H1 (cell line): ENCODE measurements at regions not wholly inside any gene's neighbourhood (a gene's known extent, or its start where the extent isn't known, plus 50 kb on each side); places are given as distances from the start of the nearest gene placed in this dataset.

ENCODE experiments used
- CTCF ChIA-PET: fragments of 300-600 bp; sonication (Branson Sonifier 250); formaldehyde crosslinking; loops from one replicate; lab custom pipeline; 2021; ENCODE audit not compliant: partially characterized antibody; lab: Charles Lee
- POLR2A ChIA-PET: fragments of 300-600 bp; sonication (Branson Sonifier 250); formaldehyde crosslinking; loops from one replicate; lab custom pipeline; 2021; ENCODE audit warnings: inconsistent platforms; ENCODE audit not compliant: partially characterized antibody; lab: Charles Lee
- DNase-seq, 2 experiments: peaks; one replicate each; pipeline versions ENCODE4 v3.0.0 to v3.0.0-alpha.2; 2010 to 2022; ENCODE audit warnings: low spot score in 2 of 2, low read depth in 1 of 2, mixed read lengths in 1 of 2
- FAIRE-seq: peaks from 2 replicates; lab custom pipeline; 2011; peaks lifted over from hg19 to GRCh38; lab: Jason Lieb, UNC
- H2AFZ ChIP-seq: 2 replicates; pipeline ENCODE4 v1.8.1; 2012; ENCODE audit warnings: low read length, inconsistent platforms
- H2AK5ac ChIP-seq: 2 replicates; pipeline ENCODE4 v1.6.1; 2013; ENCODE audit warnings: low read depth, low read length
- H2BK120ac ChIP-seq: replicated peaks from 2 replicates; pipeline ENCODE3; 2013; ENCODE audit warnings: low read depth, low read length, inconsistent platforms
- H2BK12ac ChIP-seq: 2 replicates; pipeline ENCODE4 v1.6.1; 2013; ENCODE audit warnings: low read depth, low read length
- H2BK15ac ChIP-seq: 2 replicates; pipeline ENCODE4 v1.6.1; 2013; ENCODE audit warnings: low read length
- H2BK20ac ChIP-seq: 2 replicates; pipeline ENCODE4 v1.6.1; 2013; ENCODE audit warnings: low read length
- H2BK5ac ChIP-seq: 2 replicates; pipeline ENCODE4 v1.6.1; 2013; ENCODE audit warnings: low read depth, low read length
- H3K14ac ChIP-seq: 2 replicates; pipeline ENCODE4 v1.6.1; 2013; ENCODE audit warnings: inconsistent platforms; ENCODE audit not compliant: insufficient read length
- H3K18ac ChIP-seq: 2 replicates; pipeline ENCODE4 v1.6.1; 2013; ENCODE audit warnings: low read length; ENCODE audit errors: extremely low read depth
- H3K23ac ChIP-seq: 2 replicates; pipeline ENCODE4 v1.6.1; 2013; ENCODE audit warnings: inconsistent platforms; ENCODE audit not compliant: insufficient read length
- H3K23me2 ChIP-seq: 2 replicates; pipeline ENCODE4 v1.6.1; 2013; ENCODE audit warnings: low read depth, low read length
- H3K27ac ChIP-seq: 2 replicates; pipeline ENCODE4 v1.6.1; 2011; ENCODE audit warnings: low read depth, low read length, inconsistent platforms
- H3K27me3 ChIP-seq, 4 experiments: replicated peaks in 1 of 4; 1 replicate in 1 of 4; 2 replicates in 3 of 4; pipeline versions ENCODE4 v1.6.1 to v1.8.1; 2011 to 2013; ENCODE audit warnings: low read length in 3 of 4, mild to moderate bottlenecking in 3 of 4, inconsistent platforms in 2 of 4, mixed read lengths in 2 of 4, moderate library complexity in 1 of 4; ENCODE audit not compliant: control insufficient read depth in 3 of 4, insufficient read depth in 3 of 4; ENCODE audit errors: extremely low read depth in 1 of 4
- H3K36me3 ChIP-seq, 4 experiments: 2 replicates each; pipeline versions ENCODE4 v1.6.1 to v1.8.1; 2011 to 2013; ENCODE audit warnings: mild to moderate bottlenecking in 4 of 4, low read length in 3 of 4, moderate library complexity in 2 of 4, control low read depth in 1 of 4, inconsistent platforms in 1 of 4; ENCODE audit not compliant: insufficient read depth in 4 of 4, control insufficient read depth in 2 of 4
- H3K4ac ChIP-seq: replicated peaks from 2 replicates; pipeline ENCODE3; 2013; ENCODE audit warnings: low read length, low read depth, mixed read lengths, inconsistent platforms; ENCODE audit not compliant: insufficient read length
- H3K4me1 ChIP-seq, 4 experiments: replicated peaks in 1 of 4; 1 replicate in 1 of 4; 2 replicates in 3 of 4; pipeline versions ENCODE4 v1.6.1 to v1.8.1; 2011 to 2013; ENCODE audit warnings: low read length in 3 of 4, inconsistent platforms in 2 of 4, mixed read lengths in 1 of 4; ENCODE audit not compliant: insufficient read depth in 4 of 4, control insufficient read depth in 3 of 4
- H3K4me2 ChIP-seq, 2 experiments: 2 replicates each; pipeline versions ENCODE4 v1.6.1 to v1.8.1; 2011 to 2013; ENCODE audit warnings: low read depth in 2 of 2, low read length in 2 of 2, control low read depth in 1 of 2, inconsistent platforms in 1 of 2, mild to moderate bottlenecking in 1 of 2; ENCODE audit not compliant: insufficient read depth in 1 of 2
- H3K4me3 ChIP-seq, 4 experiments: fragments of 200-600, 300-600 bp in 1 of 4; sonication (generic), shearing (Covaris generic), sonication (Bioruptor Twin) in 1 of 4; 2 replicates each; pipeline versions ENCODE4 v1.5.1 to v1.8.1; 2011 to 2016; ENCODE audit warnings: low read length in 4 of 4, low read depth in 3 of 4, control low read depth in 2 of 4, inconsistent platforms in 2 of 4, mild to moderate bottlenecking in 2 of 4, mixed read lengths in 1 of 4, moderate library complexity in 1 of 4; ENCODE audit not compliant: insufficient read depth in 2 of 4; ENCODE audit errors: extremely low read depth in 1 of 4
- H3K56ac ChIP-seq: replicated peaks from 2 replicates; pipeline ENCODE3; 2013; ENCODE audit warnings: low read depth, mild to moderate bottlenecking, mixed read lengths, low read length, inconsistent platforms; ENCODE audit not compliant: insufficient read length
- H3K79me1 ChIP-seq: 2 replicates; pipeline ENCODE4 v1.6.1; 2013; ENCODE audit warnings: low read depth, low read length, control low read depth
- H3K79me2 ChIP-seq, 2 experiments: 2 replicates each; pipeline versions ENCODE4 v1.6.1 to v1.8.1; 2012 to 2013; ENCODE audit warnings: low read length in 2 of 2, mild to moderate bottlenecking in 2 of 2, inconsistent platforms in 1 of 2; ENCODE audit not compliant: insufficient read depth in 2 of 2, control insufficient read depth in 1 of 2
- H3K9ac ChIP-seq, 4 experiments: replicated peaks in 1 of 4; 1 replicate in 1 of 4; 2 replicates in 3 of 4; pipeline versions ENCODE4 v1.6.1 to v1.8.1; 2011 to 2013; ENCODE audit warnings: low read depth in 3 of 4, low read length in 3 of 4, control low read depth in 2 of 4, mild to moderate bottlenecking in 2 of 4, moderate library complexity in 2 of 4, inconsistent platforms in 1 of 4; ENCODE audit errors: extremely low read depth in 1 of 4
- H3K9me3 ChIP-seq, 2 experiments: 2 replicates each; pipeline versions ENCODE4 v1.6.1 to v1.8.1; 2012 to 2013; ENCODE audit warnings: mild to moderate bottlenecking in 2 of 2, moderate library complexity in 2 of 2, control low read depth in 1 of 2, inconsistent platforms in 1 of 2, low read depth in 1 of 2, low read length in 1 of 2, mixed read lengths in 1 of 2; ENCODE audit not compliant: insufficient read depth in 2 of 2
- H4K20me1 ChIP-seq, 2 experiments: replicated peaks in 1 of 2; 2 replicates each; pipeline versions ENCODE3 to v1.8.1; 2011 to 2013; ENCODE audit warnings: inconsistent platforms in 2 of 2, low read length in 2 of 2, mild to moderate bottlenecking in 1 of 2; ENCODE audit not compliant: insufficient read depth in 2 of 2, control insufficient read depth in 1 of 2
- H4K5ac ChIP-seq: 2 replicates; pipeline ENCODE4 v1.6.1; 2013; ENCODE audit warnings: low read length, low read depth, mixed read lengths, inconsistent platforms; ENCODE audit not compliant: insufficient read length
- H4K8ac ChIP-seq: 2 replicates; pipeline ENCODE4 v1.8.0; 2013; ENCODE audit warnings: mild to moderate bottlenecking, moderate library complexity, low read length, inconsistent platforms; ENCODE audit not compliant: insufficient read depth; ENCODE audit errors: extremely low read depth
- H4K91ac ChIP-seq: replicated peaks from 2 replicates; pipeline ENCODE3; 2013; ENCODE audit warnings: low read length, mixed read lengths, inconsistent platforms; ENCODE audit not compliant: insufficient read length
- CBX5 ChIP-seq: fragments of 300-800, 300-1000 bp; sonication (generic); IDR thresholded peaks from 2 replicates; pipeline ENCODE4 v1.7.1; 2016; ENCODE audit warnings: antibody characterized with exemption, low read length, low read depth
- WGBS, 2 experiments: shearing (Covaris generic) in 1 of 2; methylation state at CpG; one replicate each; pipeline versions ENCODE4 v1.1.6 to v1.1.7; 2013 to 2015; ENCODE audit warnings: low lambda C conversion rate in 2 of 2, mixed read lengths in 2 of 2, inconsistent platforms in 1 of 2, low coverage in 1 of 2, missing lambda C conversion rate in 1 of 2; ENCODE audit not compliant: insufficient replicate concordance in 2 of 2, insufficient coverage in 1 of 2, insufficient read length in 1 of 2; ENCODE audit errors: extremely low coverage in 1 of 2, missing lambda C conversion rate in 1 of 2; 5-methylcytosine and 5-hydroxymethylcytosine counted together

GRCh38 chr1:182264185-182264584 is 127.4 kb downstream of the GLUL start:
- H3K18ac ChIP-seq, result no peak overlapping the region
- no peaks in the 10 kb centered on the region for H4K20me1 ChIP-seq
- H3K4me2 ChIP-seq, result no peak overlapping the region
- WGBS, 2 experiments, result 43% methylated on average over 1 of the region's 1 CpG; no CpG with 5 or more reads in 1 of the 2 experiments
- no peaks in the 10 kb centered on the region for H3K27me3 ChIP-seq
- H4K8ac ChIP-seq, result no peak overlapping the region; the same call in 1 of the 2 replicates
- no peak overlapping the region for H2BK5ac ChIP-seq
- H3K27ac ChIP-seq, result no peak overlapping the region
- CTCF ChIA-PET, result interaction anchor here (0.6 to 2.1 kb wide), 4 partner anchors 10 to 121 kb away, joined by 3 to 7 read pairs (median 4); no protein-coding TSS in a partner anchor
- H3K79me1 ChIP-seq, result no peaks in the 10 kb centered on the region
- H2AFZ ChIP-seq, result no peak overlapping the region
- no peak overlapping the region for H2AK5ac ChIP-seq
- H3K79me2 ChIP-seq, result no peaks in the 10 kb centered on the region
- no peaks in the 10 kb centered on the region for H3K36me3 ChIP-seq
- no peak for FAIRE-seq
- H3K23me2 ChIP-seq, result no peaks in the 10 kb centered on the region
- H3K56ac ChIP-seq, result no peak overlapping the region
- H2BK120ac ChIP-seq, result no peak overlapping the region
- no peak overlapping the region for H4K91ac ChIP-seq
- no peak overlapping the region for H3K9ac ChIP-seq
- no peak overlapping the region for H3K4ac ChIP-seq
- no peak for TF ChIP-seq CBX5
- no peak overlapping the region for H4K5ac ChIP-seq
- no peak overlapping the region for H2BK20ac ChIP-seq
- H3K14ac ChIP-seq, result no peak overlapping the region
- POLR2A ChIA-PET, result no interaction called here
- H2BK12ac ChIP-seq, result no peak overlapping the region
- no peak overlapping the region for H3K23ac ChIP-seq
- H2BK15ac ChIP-seq, result no peak overlapping the region
- no peaks in the 10 kb centered on the region for H3K9me3 ChIP-seq
- H3K4me1 ChIP-seq, result no peaks in the 10 kb centered on the region
- no peak overlapping the region for H3K4me3 ChIP-seq
- no peak for DNase-seq
